NB4 (cell line): ENCODE measurements at regions not wholly inside any gene's neighbourhood (a gene's known extent, or its start where the extent isn't known, plus 50 kb on each side); places are given as distances from the start of the nearest gene placed in this dataset.

ENCODE experiments used
- MAX ChIP-seq: IDR thresholded peaks from 2 replicates; pipeline ENCODE4 v1.6.1; 2011; ENCODE audit warnings: low read depth, low read length
- TF ChIP-seq, protein P1 (sequence below): IDR thresholded peaks from one replicate; pipeline ENCODE4 v1.5.1; 2012; ENCODE audit warnings: low read depth, low read length

GRCh38 chr3:101943029-101943428 lies 93.7 kb downstream of the NFKBIZ start:
- TF ChIP-seq, protein P1, sequence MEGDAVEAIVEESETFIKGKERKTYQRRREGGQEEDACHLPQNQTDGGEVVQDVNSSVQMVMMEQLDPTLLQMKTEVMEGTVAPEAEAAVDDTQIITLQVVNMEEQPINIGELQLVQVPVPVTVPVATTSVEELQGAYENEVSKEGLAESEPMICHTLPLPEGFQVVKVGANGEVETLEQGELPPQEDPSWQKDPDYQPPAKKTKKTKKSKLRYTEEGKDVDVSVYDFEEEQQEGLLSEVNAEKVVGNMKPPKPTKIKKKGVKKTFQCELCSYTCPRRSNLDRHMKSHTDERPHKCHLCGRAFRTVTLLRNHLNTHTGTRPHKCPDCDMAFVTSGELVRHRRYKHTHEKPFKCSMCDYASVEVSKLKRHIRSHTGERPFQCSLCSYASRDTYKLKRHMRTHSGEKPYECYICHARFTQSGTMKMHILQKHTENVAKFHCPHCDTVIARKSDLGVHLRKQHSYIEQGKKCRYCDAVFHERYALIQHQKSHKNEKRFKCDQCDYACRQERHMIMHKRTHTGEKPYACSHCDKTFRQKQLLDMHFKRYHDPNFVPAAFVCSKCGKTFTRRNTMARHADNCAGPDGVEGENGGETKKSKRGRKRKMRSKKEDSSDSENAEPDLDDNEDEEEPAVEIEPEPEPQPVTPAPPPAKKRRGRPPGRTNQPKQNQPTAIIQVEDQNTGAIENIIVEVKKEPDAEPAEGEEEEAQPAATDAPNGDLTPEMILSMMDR = no peak
- no peak for TF ChIP-seq MAX
